A549 (cell line): ENCODE measurements at regions not wholly inside any gene's neighbourhood (a gene's known extent, or its start where the extent isn't known, plus 50 kb on each side); places are given as distances from the start of the nearest gene placed in this dataset.
A peak's percentile ranks its signal among the peaks of the same experiment; 100 is the strongest.

ENCODE experiments used
- ATAC-seq, 2 experiments: fragments of 200-7000 bp in 1 of 2; fragments of >200 bp in 1 of 2; cut with Nextera tagmentation in 1 of 2; cut with Tn5 transposase in 1 of 2; 3 replicates each; pipeline versions ENCODE4 v1.8.0 to v1.9.1; 2018 to 2020; ENCODE audit warnings: mild to moderate bottlenecking in 1 of 2, moderate library complexity in 1 of 2
- CTCF ChIA-PET: fragments of 300-600 bp; sonication (Branson Sonifier 250); formaldehyde crosslinking; extraction: SDS; loops from one replicate; lab custom pipeline; 2021; ENCODE audit warnings: antibody characterized with exemption, inconsistent platforms; lab: Yijun Ruan, JAX
- POLR2A ChIA-PET: fragments of 350-600 bp; formaldehyde crosslinking; extraction: SDS; loops from one replicate; lab custom pipeline; 2021; ENCODE audit warnings: antibody characterized with exemption, inconsistent platforms; lab: Yijun Ruan, JAX
- DNase-seq, 2 experiments: peaks; one replicate each; pipeline versions ENCODE4 v3.0.0 to v3.0.0-alpha.2; 2011 to 2016; ENCODE audit warnings: low read depth in 1 of 2, low spot score in 1 of 2
- FAIRE-seq: peaks from 2 replicates; lab custom pipeline; 2011; peaks lifted over from hg19 to GRCh38; lab: Jason Lieb, UNC
- H3K27ac ChIP-seq, 2 experiments: fragments of >200 bp; sonication (Bioruptor Twin); formaldehyde crosslinking; 3 replicates each; pipeline ENCODE4 v1.5.1; 2016 to 2017
- H3K4me1 ChIP-seq: fragments of >200 bp; sonication (Bioruptor Twin); formaldehyde crosslinking; 3 replicates; pipeline ENCODE4 v1.6.1; 2016
- H3K4me2 ChIP-seq: fragments of >200 bp; sonication (Bioruptor Twin); formaldehyde crosslinking; 3 replicates; pipeline ENCODE4 v1.6.1; 2016
- H3K4me3 ChIP-seq: fragments of >200 bp; sonication (Bioruptor Twin); formaldehyde crosslinking; 3 replicates; pipeline ENCODE4 v1.5.1; 2016
- H3K9me3 ChIP-seq: fragments of >200 bp; sonication (Bioruptor Twin); formaldehyde crosslinking; 3 replicates; pipeline ENCODE4 v1.6.1; 2016
- CBX2 ChIP-seq: fragments of 200-600 bp; sonication (generic); IDR thresholded peaks from 2 replicates; pipeline ENCODE4 v1.6.1; 2016; ENCODE audit warnings: low read depth, mild to moderate bottlenecking, borderline replicate concordance
- CBX8 ChIP-seq: fragments of 200-600 bp; sonication (generic); IDR thresholded peaks from 2 replicates; pipeline ENCODE4 v1.6.1; 2016
- CEBPB ChIP-seq, 2 experiments: fragments of >200 bp in 1 of 2; sonication (Bioruptor Twin) in 1 of 2; formaldehyde crosslinking in 1 of 2; IDR thresholded peaks; 2 replicates each; pipeline ENCODE4 v1.6.1; 2012 to 2016
- EHMT2 ChIP-seq: fragments of 200-600 bp; sonication (generic); IDR thresholded peaks from 2 replicates; pipeline ENCODE4 v1.6.1; 2016; ENCODE audit warnings: antibody characterized with exemption, low read depth, mild to moderate bottlenecking, moderate library complexity
- ESRRA ChIP-seq: fragments of 150-350 bp; IDR thresholded peaks from 2 replicates; pipeline ENCODE4 v1.6.1; 2014; ENCODE audit warnings: mild to moderate bottlenecking, low read length, borderline replicate concordance
- FOSL2 ChIP-seq, 2 experiments: fragments of 450-650 bp in 1 of 2; fragments of >200 bp in 1 of 2; sonication (Bioruptor Twin) in 1 of 2; formaldehyde crosslinking; IDR thresholded peaks; 2 replicates each; pipeline versions ENCODE4 v1.5.0 to v1.6.1; 2016 to 2020; ENCODE audit warnings: mild to moderate bottlenecking in 1 of 2, moderate library complexity in 1 of 2
- GATA3 ChIP-seq: IDR thresholded peaks from 2 replicates; pipeline ENCODE4 v1.6.1; 2012; ENCODE audit warnings: borderline replicate concordance
- HEYL ChIP-seq: fragments of 250-450 bp; sonication (Bioruptor Pico); IDR thresholded peaks from 2 replicates; pipeline ENCODE4 v1.8.0; 2021; ENCODE audit warnings: mild to moderate bottlenecking, moderate library complexity
- HOXB13 ChIP-seq: fragments of 250-450 bp; sonication (Bioruptor Pico); IDR thresholded peaks from 2 replicates; pipeline ENCODE4 v1.5.0; 2020; ENCODE audit warnings: low read depth, mild to moderate bottlenecking, moderate library complexity
- JUN ChIP-seq, 2 experiments: fragments of >200 bp; sonication (Bioruptor Twin); formaldehyde crosslinking; IDR thresholded peaks; 2 replicates in 1 of 2; 3 replicates in 1 of 2; pipeline ENCODE4 v1.6.1; 2016 to 2017
- KDM5A ChIP-seq: fragments of 200-600 bp; sonication (generic); IDR thresholded peaks from 2 replicates; pipeline ENCODE4 v1.6.1; 2016; ENCODE audit warnings: antibody characterized with exemption, mild to moderate bottlenecking
- NR3C1 ChIP-seq: fragments of >200 bp; sonication (Bioruptor Twin); formaldehyde crosslinking; IDR thresholded peaks from 3 replicates; pipeline ENCODE4 v1.6.1; 2017
- PHF8 ChIP-seq: fragments of 200-600 bp; sonication (generic); IDR thresholded peaks from 2 replicates; pipeline ENCODE4 v1.6.1; 2016; ENCODE audit warnings: low read depth, mild to moderate bottlenecking, antibody characterized with exemption, moderate library complexity, borderline replicate concordance
- POLR2A ChIP-seq: IDR thresholded peaks from 2 replicates; pipeline ENCODE4 v1.6.1; 2012; ENCODE audit warnings: mild to moderate bottlenecking, low read length
- POLR2AphosphoS2 ChIP-seq: conservative IDR thresholded peaks from 2 replicates; pipeline ENCODE4 v1.6.1; 2012; ENCODE audit warnings: low read length, improper control_type of control experiment, inconsistent platforms
- RAD21 ChIP-seq, 2 experiments: fragments of >200 bp in 1 of 2; sonication (Bioruptor Twin) in 1 of 2; formaldehyde crosslinking in 1 of 2; IDR thresholded peaks in 1 of 2; conservative IDR thresholded peaks in 1 of 2; 2 replicates in 1 of 2; 3 replicates in 1 of 2; pipeline ENCODE4 v1.6.1; 2012 to 2018; ENCODE audit warnings: inconsistent platforms in 1 of 2
- RARB ChIP-seq: fragments of 250-450 bp; sonication (Bioruptor Pico); IDR thresholded peaks from 2 replicates; pipeline ENCODE4 v1.8.0; 2021; ENCODE audit warnings: mild to moderate bottlenecking, moderate library complexity
- RNF2 ChIP-seq: fragments of 200-600 bp; sonication (generic); IDR thresholded peaks from 2 replicates; pipeline ENCODE4 v1.6.1; 2016; ENCODE audit warnings: low read depth, mild to moderate bottlenecking, antibody characterized with exemption, moderate library complexity, borderline replicate concordance
- SREBF2 ChIP-seq: fragments of 450-650 bp; IDR thresholded peaks from 2 replicates; pipeline ENCODE4 v1.6.1; 2014; ENCODE audit warnings: mild to moderate bottlenecking, moderate library complexity
- ZFP36 ChIP-seq: fragments of 450-650 bp; IDR thresholded peaks from 2 replicates; pipeline ENCODE4 v1.6.1; 2014; ENCODE audit warnings: borderline replicate concordance; ENCODE audit not compliant: partially characterized antibody
- ZSCAN20 ChIP-seq: fragments of 250-450 bp; sonication (Bioruptor Pico); IDR thresholded peaks from 2 replicates; pipeline ENCODE4 v1.8.0; 2022; ENCODE audit warnings: mild to moderate bottlenecking, moderate library complexity
- WGBS: methylation state at CpG from one replicate; pipeline ENCODE4 v1.1.6; 2017; ENCODE audit errors: missing lambda C conversion rate; 5-methylcytosine and 5-hydroxymethylcytosine counted together
- TF ChIP-seq, protein P1 (sequence below): fragments of 450-650 bp; IDR thresholded peaks from 2 replicates; pipeline ENCODE4 v1.6.1; 2014; ENCODE audit warnings: antibody characterized with exemption
- TF ChIP-seq, protein P2 (sequence below): fragments of >200 bp; sonication (Bioruptor Twin); formaldehyde crosslinking; IDR thresholded peaks from 3 replicates; pipeline ENCODE4 v1.5.1; 2016

DNA sequence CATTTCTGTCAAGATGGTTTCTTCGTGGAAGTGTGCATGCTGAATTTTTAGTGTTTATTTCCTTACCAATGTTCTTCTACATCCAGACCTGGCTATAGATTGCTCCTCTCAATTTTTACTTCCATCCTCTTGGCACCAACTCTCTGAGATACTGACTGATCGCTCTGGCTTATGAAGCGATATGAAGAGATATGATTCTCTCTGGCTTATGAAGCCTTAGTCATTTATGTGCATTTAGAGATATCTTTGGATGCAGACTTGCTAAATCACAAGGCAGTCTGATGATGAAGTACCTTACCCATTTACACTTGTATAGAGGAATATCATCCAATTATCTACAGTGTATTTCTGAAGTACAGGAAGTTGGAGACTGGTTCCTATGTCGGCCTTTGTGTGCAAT, 295.4 kb upstream of the STXBP5 start:
- WGBS = 91% methylated on average over 4 of the region's 4 CpGs
- TF ChIP-seq GATA3 (no peak), CBX2 (no peak), POLR2A (no peak), RNF2 (no peak), SREBF2 (no peak), ZFP36 (no peak), CBX8 (no peak)
- Histone ChIP-seq H3K4me2 (no peak overlapping the region), H3K4me1 (peaks cover 45% of the 10 kb centered on the region), H3K9me3 (no peaks in the 10 kb centered on the region), H3K27ac (peak overlapping the region in 1 of 2 experiments; percentile 78; a peak in 2 of 6 replicates), H3K4me3 (no peak overlapping the region)
- ATAC-seq (no peak), FAIRE-seq (no peak), DNase-seq (no peak)
- CTCF ChIA-PET = no interaction called here
- POLR2A ChIA-PET = no interaction called here

DNA sequence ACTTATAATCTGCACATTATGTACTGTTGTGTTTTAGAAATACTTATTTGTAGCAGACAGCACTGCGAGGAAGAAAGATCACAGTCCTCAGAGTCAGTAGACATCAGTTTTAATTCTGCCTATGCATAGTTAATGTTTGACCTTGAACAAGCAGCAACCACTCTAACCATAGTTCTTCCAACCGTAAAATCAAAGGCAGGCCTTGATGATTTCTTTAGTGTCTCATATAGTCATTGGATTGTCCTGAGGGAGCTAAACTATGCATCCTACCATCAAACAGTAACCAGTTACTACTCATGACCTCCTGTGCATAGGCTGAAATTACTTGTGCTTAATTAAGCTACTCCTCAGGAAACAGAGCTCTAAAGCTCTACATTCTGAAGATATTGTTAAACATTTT, 294.8 kb upstream of the STXBP5 start:
- DNase-seq = no peak
- 64% methylated on average over 2 of the region's 2 CpGs for WGBS
- ChIA-PET CTCF (interaction anchor here (1.4 kb wide), 1 partner anchor 81 kb away, joined by 3 read pairs; no protein-coding TSS in a partner anchor), POLR2A (no interaction called here)
- no peak overlapping the region for H3K4me2 ChIP-seq
- no peak for FAIRE-seq
- no peak for ATAC-seq
- H3K9me3 ChIP-seq = no peaks in the 10 kb centered on the region
- peaks cover 45% of the 10 kb centered on the region for H3K4me1 ChIP-seq
- peak overlapping the region in 1 of 2 experiments; percentile 78; a peak in 4 of 6 replicates for H3K27ac ChIP-seq
- H3K4me3 ChIP-seq = no peak overlapping the region
- no peak for TF ChIP-seq FOSL2 (IDR thresholded peaks at IDR 0.05)
- TF ChIP-seq FOSL2 (CRISPR knock-in tag; IDR thresholded peaks at IDR 0.05) = no peak
- TF ChIP-seq EHMT2 = no peak
- no peak for TF ChIP-seq HOXB13 (CRISPR knock-in tag)
- no peak for TF ChIP-seq POLR2AphosphoS2
- TF ChIP-seq NR3C1 = no peak
- TF ChIP-seq, protein P1, sequence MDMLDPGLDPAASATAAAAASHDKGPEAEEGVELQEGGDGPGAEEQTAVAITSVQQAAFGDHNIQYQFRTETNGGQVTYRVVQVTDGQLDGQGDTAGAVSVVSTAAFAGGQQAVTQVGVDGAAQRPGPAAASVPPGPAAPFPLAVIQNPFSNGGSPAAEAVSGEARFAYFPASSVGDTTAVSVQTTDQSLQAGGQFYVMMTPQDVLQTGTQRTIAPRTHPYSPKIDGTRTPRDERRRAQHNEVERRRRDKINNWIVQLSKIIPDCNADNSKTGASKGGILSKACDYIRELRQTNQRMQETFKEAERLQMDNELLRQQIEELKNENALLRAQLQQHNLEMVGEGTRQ = no peak
- no peak for TF ChIP-seq JUN (IDR thresholded peaks at IDR 0.05)
- TF ChIP-seq RAD21 (conservative IDR thresholded peaks at IDR 0.05 in 1 of 2, IDR thresholded peaks at IDR 0.05 in 1 of 2) = no peak
- no peak for TF ChIP-seq RARB (CRISPR knock-in tag)
- TF ChIP-seq ZSCAN20 = no peak
- TF ChIP-seq CBX2 = no peak
- no peak for TF ChIP-seq HEYL
- TF ChIP-seq CEBPB (IDR thresholded peaks at IDR 0.05) = no peak
- TF ChIP-seq PHF8 = no peak
- TF ChIP-seq ESRRA = no peak

DNA sequence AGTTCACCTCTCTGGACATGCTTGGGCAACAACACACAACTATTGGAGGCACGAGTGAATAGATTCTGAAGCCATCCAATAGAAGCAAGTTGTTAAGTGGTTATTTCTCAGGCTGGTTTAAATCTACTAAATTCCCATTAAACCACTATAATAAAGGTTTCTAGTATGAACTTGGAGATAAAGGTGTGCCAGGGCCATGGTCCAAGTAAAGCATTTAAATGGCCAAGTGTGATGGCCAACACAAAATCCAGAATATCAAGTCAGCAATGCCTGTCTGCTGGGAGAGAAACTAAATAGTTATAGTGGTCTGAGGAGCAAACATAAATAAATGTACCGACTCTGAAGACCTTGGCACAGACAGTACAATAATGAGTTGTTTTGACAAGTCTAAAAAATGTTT, 294.3 kb upstream of the STXBP5 start:
- 72% methylated on average over 2 of the region's 2 CpGs for WGBS
- no peaks in the 10 kb centered on the region for H3K9me3 ChIP-seq
- no peak overlapping the region for H3K4me3 ChIP-seq
- H3K4me1 ChIP-seq = peaks cover 41% of the 10 kb centered on the region
- CTCF ChIA-PET = interaction anchor here (1.4 kb wide), 1 partner anchor 80 kb away, joined by 3 read pairs; no protein-coding TSS in a partner anchor
- POLR2A ChIA-PET = no interaction called here
- DNase-seq (no peak), ATAC-seq (no peak)
- TF ChIP-seq, protein P1 = no peak
- TF ChIP-seq KDM5A = no peak
- TF ChIP-seq GATA3 = no peak
- TF ChIP-seq, protein P2, sequence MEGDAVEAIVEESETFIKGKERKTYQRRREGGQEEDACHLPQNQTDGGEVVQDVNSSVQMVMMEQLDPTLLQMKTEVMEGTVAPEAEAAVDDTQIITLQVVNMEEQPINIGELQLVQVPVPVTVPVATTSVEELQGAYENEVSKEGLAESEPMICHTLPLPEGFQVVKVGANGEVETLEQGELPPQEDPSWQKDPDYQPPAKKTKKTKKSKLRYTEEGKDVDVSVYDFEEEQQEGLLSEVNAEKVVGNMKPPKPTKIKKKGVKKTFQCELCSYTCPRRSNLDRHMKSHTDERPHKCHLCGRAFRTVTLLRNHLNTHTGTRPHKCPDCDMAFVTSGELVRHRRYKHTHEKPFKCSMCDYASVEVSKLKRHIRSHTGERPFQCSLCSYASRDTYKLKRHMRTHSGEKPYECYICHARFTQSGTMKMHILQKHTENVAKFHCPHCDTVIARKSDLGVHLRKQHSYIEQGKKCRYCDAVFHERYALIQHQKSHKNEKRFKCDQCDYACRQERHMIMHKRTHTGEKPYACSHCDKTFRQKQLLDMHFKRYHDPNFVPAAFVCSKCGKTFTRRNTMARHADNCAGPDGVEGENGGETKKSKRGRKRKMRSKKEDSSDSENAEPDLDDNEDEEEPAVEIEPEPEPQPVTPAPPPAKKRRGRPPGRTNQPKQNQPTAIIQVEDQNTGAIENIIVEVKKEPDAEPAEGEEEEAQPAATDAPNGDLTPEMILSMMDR = no peak
- TF ChIP-seq, all 56 proteins: peak for 0
- FAIRE-seq = no peak
- Histone ChIP-seq H3K27ac (peak overlapping the region in 1 of 2 experiments; percentile 78; a peak in 4 of 6 replicates), H3K4me2 (no peak overlapping the region)
